Dendritic cell treated with granulocyte-macrophage colony-stimulating factor and Interleukin-4, amounts not matched to agents 40 ng/mL and 50 ng/mL, for 4 days (primary cell): ENCODE measurements at regions not wholly inside any gene's neighbourhood (a gene's known extent, or its start where the extent isn't known, plus 50 kb on each side); places are given as distances from the start of the nearest gene placed in this dataset.
"Not testable (repeated sequence)": the region's sequence is repeated elsewhere in the genome, so short reads cannot be mapped to it uniquely, and the experiment has no call there.

Source experiments
- H3K27ac Mint-ChIP-seq: one replicate; pipeline ENCODE4 v1.8.0; 2022; ENCODE audit warnings: mild to moderate bottlenecking, mixed read lengths
- H3K27me3 Mint-ChIP-seq: one replicate; pipeline ENCODE4 v1.8.0; 2022; ENCODE audit warnings: mild to moderate bottlenecking, mixed read lengths
- H3K36me3 Mint-ChIP-seq: one replicate; pipeline ENCODE4 v1.8.0; 2022; ENCODE audit warnings: low read depth, mixed read lengths
- H3K4me1 Mint-ChIP-seq: one replicate; pipeline ENCODE4 v1.8.0; 2022; ENCODE audit warnings: low read depth, mixed read lengths
- H3K4me3 Mint-ChIP-seq: one replicate; pipeline ENCODE4 v1.8.0; 2022; ENCODE audit warnings: mild to moderate bottlenecking, moderate library complexity, mixed read lengths
- H3K9me3 Mint-ChIP-seq: one replicate; pipeline ENCODE4 v1.8.0; 2022; ENCODE audit warnings: mixed read lengths
- intact Hi-C: fragments of 100-400 bp; cut with micrococcal nuclease; formaldehyde crosslinking; loops from one replicate; pipeline ENCODE4 v1.15.0; 2022

DNA sequence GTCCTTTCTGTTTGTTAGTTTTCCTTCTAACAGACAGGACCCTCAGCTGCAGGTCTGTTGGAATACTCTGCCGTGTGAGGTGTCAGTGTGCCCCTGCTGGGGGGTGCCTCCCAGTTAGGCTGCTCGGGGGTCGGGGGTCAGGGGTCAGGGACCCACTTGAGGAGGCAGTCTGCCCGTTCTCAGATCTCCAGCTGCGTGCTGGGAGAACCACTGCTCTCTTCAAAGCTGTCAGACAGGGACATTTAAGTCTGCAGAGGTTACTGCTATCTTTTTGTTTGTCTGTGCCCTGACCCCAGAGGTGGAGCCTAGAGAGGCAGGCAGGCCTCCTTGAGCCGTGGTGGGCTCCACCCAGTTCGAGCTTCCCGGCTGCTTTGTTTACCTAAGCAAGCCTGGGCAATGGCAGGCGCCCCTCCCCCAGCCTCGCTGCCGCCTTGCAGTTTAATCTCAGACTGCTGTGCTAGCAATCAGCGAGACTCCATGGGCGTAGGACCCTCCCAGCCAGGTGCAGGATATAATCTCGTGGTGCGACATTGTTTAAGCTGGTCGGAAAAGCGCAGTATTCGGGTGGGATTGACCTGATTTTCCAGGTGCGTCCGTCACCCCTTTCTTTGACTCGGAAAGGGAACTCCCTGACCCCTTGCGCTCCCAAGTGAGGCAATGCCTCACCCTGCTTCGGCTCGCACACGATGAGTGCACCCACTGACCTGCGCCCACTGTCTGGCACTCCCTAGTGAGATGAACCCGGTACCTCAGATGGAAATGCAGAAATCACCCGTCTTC lies 2002.0 kb upstream of the CDH6 start:
- H3K27me3 Mint-ChIP-seq, H3K4me1 Mint-ChIP-seq, H3K27ac Mint-ChIP-seq, H3K4me3 Mint-ChIP-seq, intact Hi-C loops, H3K36me3 Mint-ChIP-seq, H3K9me3 Mint-ChIP-seq: not testable (repeated sequence)

DNA sequence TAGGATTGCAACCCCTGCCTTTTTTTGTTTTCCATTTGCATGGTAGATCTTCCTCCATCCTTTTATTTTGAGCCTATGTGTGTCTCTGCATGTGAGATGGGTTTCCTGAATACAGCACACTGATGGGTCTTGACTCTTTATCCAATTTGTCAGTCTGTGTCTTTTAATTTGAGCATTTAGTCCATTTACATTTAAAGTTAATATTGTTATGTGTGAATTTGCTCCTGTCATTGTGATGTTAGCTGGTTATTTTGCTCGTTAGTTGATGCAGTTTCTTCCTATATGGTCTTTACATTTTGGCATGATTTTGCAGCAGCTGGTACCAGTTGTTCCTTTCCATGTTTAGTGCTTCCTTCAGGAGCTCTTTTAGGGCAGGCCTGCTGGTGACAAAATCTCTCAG lies 2003.1 kb upstream of the CDH6 start:
- H3K27me3 Mint-ChIP-seq, H3K4me3 Mint-ChIP-seq, H3K27ac Mint-ChIP-seq, H3K9me3 Mint-ChIP-seq, H3K4me1 Mint-ChIP-seq, intact Hi-C loops, H3K36me3 Mint-ChIP-seq: not testable (repeated sequence)

DNA sequence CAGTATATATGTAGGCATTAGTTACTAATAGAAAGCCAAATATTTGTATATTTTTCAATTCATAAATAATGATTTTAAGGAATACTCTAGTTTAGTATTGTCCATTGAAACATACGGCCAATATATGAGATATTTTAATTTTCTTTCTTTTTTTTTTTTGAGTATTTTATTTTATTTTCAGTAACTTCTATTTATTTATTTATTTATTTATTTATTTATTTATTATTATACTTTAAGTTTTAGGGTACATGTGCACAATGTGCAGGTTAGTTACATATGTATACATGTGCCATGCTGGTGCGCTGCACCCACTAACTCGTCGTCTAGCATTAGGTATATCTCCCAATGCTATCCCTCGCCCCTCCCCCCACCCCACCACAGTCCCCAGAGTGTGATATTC lies 2007.1 kb upstream of the CDH6 start:
- H3K9me3 Mint-ChIP-seq, intact Hi-C loops, H3K4me1 Mint-ChIP-seq, H3K27ac Mint-ChIP-seq, H3K4me3 Mint-ChIP-seq, H3K36me3 Mint-ChIP-seq, H3K27me3 Mint-ChIP-seq: not testable (repeated sequence)

DNA sequence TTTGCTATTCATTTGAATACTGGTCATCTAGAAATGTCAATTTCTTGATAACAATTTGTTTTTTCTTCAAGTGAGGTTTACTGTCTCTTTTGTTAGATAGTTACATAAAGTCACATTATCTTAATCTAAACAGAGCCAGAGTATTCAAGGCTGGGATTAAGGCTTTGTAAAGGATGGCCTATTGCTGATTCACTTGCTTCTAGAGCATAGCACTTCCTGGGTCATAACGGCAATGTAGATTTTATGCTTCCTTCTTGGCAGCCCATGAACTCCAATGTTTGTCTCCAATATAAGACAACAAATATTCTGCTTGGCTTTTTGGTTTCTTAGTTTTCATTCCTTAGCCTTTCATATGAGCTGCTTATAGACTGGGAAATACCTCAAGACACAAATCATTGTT lies 2007.9 kb upstream of the CDH6 start:
- Mint-ChIP-seq H3K9me3 (peaks cover 9% of the 10 kb centered on the region), H3K4me3 (no peak overlapping the region), H3K27me3 (no peaks in the 10 kb centered on the region), H3K27ac (no peak overlapping the region), H3K36me3 (no peaks in the 10 kb centered on the region), H3K4me1 (no peaks in the 10 kb centered on the region)
- intact Hi-C loops, result no loop called here

DNA sequence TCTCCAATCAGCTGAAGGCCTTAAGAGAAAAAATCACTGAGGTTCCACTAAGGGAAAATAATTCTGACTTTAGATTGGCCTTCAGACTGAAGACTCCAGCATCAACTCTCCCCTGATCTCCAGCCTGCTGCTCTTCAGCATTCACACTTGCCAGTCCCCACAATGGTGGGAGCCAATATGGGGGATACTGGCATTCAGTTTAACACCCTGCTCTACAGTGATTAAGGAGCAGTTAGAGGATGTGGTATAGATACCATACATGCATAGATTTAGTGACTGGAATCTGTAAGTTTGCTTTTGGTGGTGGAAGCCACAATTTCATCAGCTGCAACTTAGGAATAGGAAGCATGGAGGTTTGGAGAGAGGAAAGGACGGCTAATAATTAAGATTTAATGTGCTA lies 2017.7 kb upstream of the CDH6 start:
- Mint-ChIP-seq H3K27ac (no peak overlapping the region), H3K4me3 (no peak overlapping the region), H3K4me1 (no peaks in the 10 kb centered on the region), H3K9me3 (peaks cover 32% of the 10 kb centered on the region), H3K27me3 (no peaks in the 10 kb centered on the region), H3K36me3 (no peaks in the 10 kb centered on the region)
- intact Hi-C loops, result no loop called here

DNA sequence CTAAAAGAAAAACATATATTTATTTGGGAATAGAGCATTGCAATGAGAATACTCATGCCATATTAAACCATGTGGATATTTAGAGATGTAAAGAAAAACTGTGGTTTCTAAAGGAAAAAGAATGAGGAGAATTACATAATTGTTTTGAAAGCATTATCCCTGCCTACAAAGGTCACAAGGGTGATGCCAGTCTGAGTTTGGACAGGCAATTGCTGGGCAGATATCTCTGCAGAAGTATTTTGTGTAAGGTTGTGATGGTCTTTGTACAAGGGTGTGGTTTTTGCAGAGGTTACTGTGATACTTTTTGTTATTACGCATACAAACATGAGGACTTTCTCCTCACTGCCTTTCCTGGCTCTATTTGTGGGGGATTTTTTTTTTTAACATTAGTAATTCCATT lies 2022.9 kb upstream of the CDH6 start:
- Mint-ChIP-seq H3K9me3 (peaks cover 40% of the 10 kb centered on the region), H3K4me1 (no peaks in the 10 kb centered on the region), H3K4me3 (no peak overlapping the region), H3K27ac (no peak overlapping the region), H3K27me3 (no peaks in the 10 kb centered on the region), H3K36me3 (no peaks in the 10 kb centered on the region)
- intact Hi-C loops, result no loop called here

DNA sequence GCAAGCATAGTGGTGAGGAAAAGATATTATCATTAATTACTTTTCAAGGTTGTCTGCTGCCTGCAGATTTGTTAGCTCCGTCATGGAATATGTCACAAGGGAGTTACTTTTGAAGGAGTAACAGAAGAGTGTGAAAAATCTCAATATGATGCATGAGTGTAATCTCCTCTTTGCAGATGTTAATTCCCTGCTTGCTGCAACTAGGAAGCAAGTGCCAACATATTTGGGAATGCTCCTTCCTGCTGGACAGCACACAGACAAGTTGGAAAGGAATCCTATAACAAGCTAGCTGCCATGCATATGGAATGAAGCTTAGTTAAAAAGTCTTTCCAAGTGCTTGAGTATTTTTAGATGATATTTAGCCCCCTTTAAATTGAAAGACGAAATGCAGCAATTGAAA lies 2023.6 kb upstream of the CDH6 start:
- Mint-ChIP-seq H3K9me3 (peaks cover 33% of the 10 kb centered on the region), H3K36me3 (no peaks in the 10 kb centered on the region), H3K27ac (no peak overlapping the region), H3K4me3 (no peak overlapping the region), H3K27me3 (no peaks in the 10 kb centered on the region), H3K4me1 (no peaks in the 10 kb centered on the region)
- intact Hi-C loops, result no loop called here

DNA sequence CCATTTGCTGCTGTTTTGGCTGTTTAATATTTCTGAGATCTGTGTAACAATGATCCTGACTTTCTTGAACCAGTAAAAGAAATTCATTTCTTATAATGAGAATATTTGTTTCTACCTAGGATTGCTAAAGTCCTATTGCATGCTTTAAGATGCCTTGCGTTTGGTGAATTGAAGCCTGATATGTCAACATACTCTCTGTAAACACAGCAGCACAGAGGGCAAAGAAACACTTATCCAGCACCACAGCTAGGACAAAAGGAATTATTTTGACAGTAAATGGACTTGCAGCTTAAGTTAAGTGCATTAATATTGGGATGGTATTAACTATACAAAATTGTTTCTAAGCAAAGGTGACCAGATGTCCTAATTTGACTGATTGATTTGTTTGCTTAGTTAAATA lies 2031.2 kb upstream of the CDH6 start:
- Mint-ChIP-seq H3K27me3 (no peaks in the 10 kb centered on the region), H3K36me3 (no peaks in the 10 kb centered on the region), H3K27ac (no peak overlapping the region), H3K4me3 (no peak overlapping the region), H3K4me1 (no peaks in the 10 kb centered on the region), H3K9me3 (no peaks in the 10 kb centered on the region)
- intact Hi-C loops, result no loop called here

DNA sequence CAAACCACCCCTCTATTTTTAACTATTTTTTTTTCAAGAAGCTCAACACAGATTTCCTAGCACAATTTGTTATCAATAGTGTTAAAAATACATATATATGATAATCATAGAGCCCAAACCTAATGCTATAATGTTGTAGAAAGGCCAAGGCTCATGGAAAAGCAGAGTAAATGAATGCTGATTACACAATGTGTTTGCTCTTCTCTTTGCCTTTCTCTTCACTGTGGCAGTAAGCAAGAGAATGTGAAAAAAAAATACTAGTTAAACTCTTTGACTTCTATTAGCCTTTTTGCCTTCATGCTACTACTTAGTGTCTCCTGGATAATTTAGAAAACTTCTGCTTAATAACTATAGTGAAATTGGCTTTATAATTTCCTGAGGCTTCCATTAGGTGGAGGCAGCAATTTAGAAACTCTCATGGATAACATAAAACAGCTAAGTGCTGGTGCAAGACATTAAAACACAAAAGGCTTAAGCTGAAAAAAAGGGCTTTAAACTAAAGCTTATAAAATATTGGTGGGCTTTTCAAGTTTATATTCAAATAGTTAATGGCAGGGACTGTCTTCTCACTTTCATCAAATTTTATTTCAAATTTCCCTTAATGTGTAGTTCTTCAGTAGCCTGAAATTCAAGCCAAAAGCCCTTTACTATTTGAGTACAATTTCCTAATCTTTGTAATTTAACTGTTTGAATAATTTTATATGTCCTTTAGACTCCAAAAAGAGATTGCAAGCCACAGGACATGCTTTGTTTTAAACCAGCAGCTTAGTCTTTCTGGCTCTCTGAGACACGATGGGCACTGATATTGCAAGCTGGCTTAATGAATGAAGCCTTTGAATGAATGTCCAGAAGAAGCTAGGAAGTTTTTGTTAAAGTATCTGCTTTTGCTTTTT lies 2031.8 kb upstream of the CDH6 start:
- Mint-ChIP-seq H3K36me3 (no peaks in the 10 kb centered on the region), H3K4me1 (no peaks in the 10 kb centered on the region), H3K4me3 (no peak overlapping the region), H3K9me3 (no peaks in the 10 kb centered on the region), H3K27me3 (no peaks in the 10 kb centered on the region), H3K27ac (no peak overlapping the region)
- intact Hi-C loops, result no loop called here

DNA sequence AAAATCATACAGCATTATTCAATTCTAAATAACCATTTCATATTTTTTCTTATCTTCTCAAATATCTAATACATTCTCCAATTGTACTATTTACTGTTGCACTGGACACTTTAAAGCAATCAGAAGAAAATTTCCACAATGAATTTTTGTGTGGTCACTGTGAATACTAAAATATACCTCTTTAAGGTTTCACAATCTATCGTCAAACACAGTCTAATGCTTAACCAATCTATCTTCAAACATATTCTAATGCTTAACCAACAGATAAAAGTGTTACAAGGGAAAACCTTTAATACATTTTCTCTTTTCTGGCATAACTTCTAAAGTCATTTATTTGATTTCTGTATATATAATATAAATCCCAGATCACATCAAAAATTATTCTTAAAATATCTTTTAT lies 2035.5 kb upstream of the CDH6 start:
- no peaks in the 10 kb centered on the region for H3K36me3 Mint-ChIP-seq
- H3K4me1 Mint-ChIP-seq, result no peaks in the 10 kb centered on the region
- intact Hi-C loops, result no loop called here
- H3K9me3 Mint-ChIP-seq, result no peaks in the 10 kb centered on the region
- H3K27ac Mint-ChIP-seq, result no peak overlapping the region
- no peaks in the 10 kb centered on the region for H3K27me3 Mint-ChIP-seq
- no peak overlapping the region for H3K4me3 Mint-ChIP-seq

DNA sequence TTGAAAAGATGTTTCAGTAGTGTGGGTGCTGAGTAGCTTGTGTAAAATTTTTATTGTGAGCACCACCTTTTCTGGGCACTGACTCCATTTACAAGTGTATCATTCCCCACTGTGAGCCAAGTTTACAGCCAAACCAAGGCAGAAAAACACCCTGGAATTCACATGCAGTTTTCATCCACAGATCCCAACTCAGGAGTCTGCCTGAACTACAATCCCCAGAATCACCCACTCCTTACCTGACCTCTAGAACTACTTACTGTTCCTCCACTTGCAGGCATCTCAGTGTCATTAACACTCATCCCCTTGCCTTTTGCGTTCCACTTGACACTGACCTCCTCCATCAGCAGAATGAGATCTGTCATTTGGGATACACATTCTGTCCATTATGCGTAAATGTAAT lies 2042.6 kb upstream of the CDH6 start:
- no peak overlapping the region for H3K4me3 Mint-ChIP-seq
- H3K27ac Mint-ChIP-seq, result no peak overlapping the region
- H3K27me3 Mint-ChIP-seq, result no peaks in the 10 kb centered on the region
- intact Hi-C loops, result no loop called here
- H3K4me1 Mint-ChIP-seq, result no peaks in the 10 kb centered on the region
- H3K36me3 Mint-ChIP-seq, result no peaks in the 10 kb centered on the region
- H3K9me3 Mint-ChIP-seq, result no peaks in the 10 kb centered on the region

DNA sequence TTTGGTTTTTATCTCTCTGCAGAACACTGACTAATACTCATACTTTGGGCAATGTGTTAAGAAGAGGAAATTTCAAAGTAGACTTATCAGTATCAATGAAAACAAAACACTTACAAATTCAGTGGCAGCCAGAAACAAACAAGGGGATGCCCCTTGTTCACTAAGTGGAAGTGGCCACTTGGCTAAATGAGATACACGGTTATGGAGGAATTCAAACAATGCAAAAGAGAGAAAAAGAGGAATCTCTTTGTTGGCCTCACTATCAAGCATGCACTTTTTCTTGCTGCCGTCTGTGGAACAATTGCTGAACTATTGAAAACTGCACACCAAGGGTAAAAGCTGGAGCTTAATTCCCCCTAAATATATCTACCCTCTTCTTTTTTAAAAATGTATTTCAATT lies 2044.9 kb upstream of the CDH6 start:
- Mint-ChIP-seq H3K4me1 (no peaks in the 10 kb centered on the region), H3K4me3 (no peak overlapping the region), H3K27me3 (no peaks in the 10 kb centered on the region), H3K27ac (no peak overlapping the region), H3K36me3 (no peaks in the 10 kb centered on the region), H3K9me3 (no peaks in the 10 kb centered on the region)
- intact Hi-C loops, result no loop called here

DNA sequence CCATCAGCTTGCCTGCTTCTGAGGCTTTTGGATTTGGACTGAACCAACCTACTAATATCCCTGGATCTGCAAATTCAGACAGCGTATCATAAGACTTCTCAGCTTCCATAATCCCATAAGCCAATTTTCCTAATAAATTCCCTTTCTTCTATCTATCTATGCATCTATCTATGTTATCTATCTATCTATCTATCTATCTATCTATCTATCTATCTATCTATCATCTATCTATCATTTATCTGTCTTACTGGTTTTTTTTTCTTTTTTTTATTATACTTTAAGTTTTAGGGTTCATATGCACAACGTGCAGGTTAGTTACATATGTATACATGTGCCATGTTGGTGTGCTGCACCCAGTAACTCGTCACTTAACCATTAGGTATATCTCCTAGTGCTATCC lies 2045.4 kb upstream of the CDH6 start:
- H3K9me3 Mint-ChIP-seq, result no peaks in the 10 kb centered on the region
- no peaks in the 10 kb centered on the region for H3K36me3 Mint-ChIP-seq
- no peak overlapping the region for H3K4me3 Mint-ChIP-seq
- no peak overlapping the region for H3K27ac Mint-ChIP-seq
- H3K4me1 Mint-ChIP-seq, result no peaks in the 10 kb centered on the region
- intact Hi-C loops, result no loop called here
- no peaks in the 10 kb centered on the region for H3K27me3 Mint-ChIP-seq

DNA sequence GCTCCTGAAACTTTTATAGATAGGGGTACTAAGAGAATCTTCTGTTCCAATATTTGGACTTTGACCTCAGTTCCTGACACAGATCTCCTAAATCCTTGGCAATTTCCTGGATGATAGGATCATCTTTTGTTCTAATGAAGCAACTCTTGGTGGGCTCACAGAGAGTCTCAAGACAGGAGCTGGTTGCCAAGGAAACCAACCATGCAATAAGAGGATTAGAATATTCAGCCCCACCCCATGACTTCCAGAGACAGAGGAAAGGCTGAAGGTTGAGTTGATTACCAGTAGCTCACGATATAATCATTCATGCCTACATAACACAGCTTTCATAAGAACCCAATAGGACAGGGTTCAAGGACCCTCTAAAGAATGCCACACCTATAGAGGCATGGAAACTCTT lies 2050.2 kb upstream of the CDH6 start:
- Mint-ChIP-seq H3K9me3 (no peaks in the 10 kb centered on the region), H3K4me3 (no peak overlapping the region), H3K27ac (no peak overlapping the region), H3K36me3 (no peaks in the 10 kb centered on the region), H3K27me3 (no peaks in the 10 kb centered on the region), H3K4me1 (no peaks in the 10 kb centered on the region)
- intact Hi-C loops, result no loop called here

DNA sequence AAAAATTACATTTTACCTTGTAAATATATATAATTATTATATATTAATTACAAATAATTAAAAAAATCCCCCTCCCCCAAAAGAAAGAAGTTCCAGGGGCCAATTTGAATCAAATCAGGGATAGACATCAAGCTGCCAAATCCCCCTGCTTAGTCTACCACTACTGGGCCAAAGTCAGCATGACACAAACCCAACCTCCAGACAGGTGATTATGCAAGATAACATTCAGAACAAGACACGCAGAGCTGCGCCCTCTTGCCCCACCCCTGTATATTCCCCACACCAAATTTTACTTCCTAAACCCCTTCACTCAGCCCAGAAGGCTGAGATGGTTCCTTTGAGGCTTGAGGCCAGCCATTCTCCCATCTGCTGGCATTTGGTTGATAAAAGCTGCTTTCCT lies 2059.1 kb upstream of the CDH6 start:
- no peaks in the 10 kb centered on the region for H3K36me3 Mint-ChIP-seq
- no peak overlapping the region for H3K4me3 Mint-ChIP-seq
- H3K27me3 Mint-ChIP-seq, result no peaks in the 10 kb centered on the region
- H3K27ac Mint-ChIP-seq, result no peak overlapping the region
- intact Hi-C loops, result no loop called here
- H3K4me1 Mint-ChIP-seq, result no peaks in the 10 kb centered on the region
- peaks cover 13% of the 10 kb centered on the region for H3K9me3 Mint-ChIP-seq
